Smooth muscle cell of the brain vasculature (primary cell): ENCODE measurements at regions not wholly inside any gene's neighbourhood (a gene's known extent, or its start where the extent isn't known, plus 50 kb on each side); places are given as distances from the start of the nearest gene placed in this dataset.

Experiments
- DNase-seq: peaks from one replicate; pipeline ENCODE4 v3.0.0-alpha.2; 2012; ENCODE audit warnings: low read depth, low spot score

GRCh38 chr2:161017780-161018470, 142.3 kb upstream of the TANK start:
- no peak for DNase-seq

GRCh38 chr2:161019311-161019710, 140.9 kb upstream of the TANK start:
- DNase-seq: no peak

- no peak for DNase-seq
These were observed 139.8 kb upstream of the TANK start for GRCh38 chr2:161020437-161020836.

- no peak for DNase-seq
These were observed 131.6 kb upstream of the TANK start for GRCh38 chr2:161028581-161028980.

GRCh38 chr2:161029321-161029720, 130.9 kb upstream of the TANK start:
- DNase-seq: no peak

GRCh38 chr2:161030260-161031063, 129.8 kb upstream of the TANK start:
- peak; percentile 50 for DNase-seq

GRCh38 chr2:161031511-161031910, 128.7 kb upstream of the TANK start:
- DNase-seq: no peak

GRCh38 chr2:161032635-161033034, 127.6 kb upstream of the TANK start:
- no peak for DNase-seq

- DNase-seq: no peak
These were observed 127.1 kb upstream of the TANK start for GRCh38 chr2:161033059-161033660.

GRCh38 chr2:161036926-161037325, 123.3 kb upstream of the TANK start:
- DNase-seq: no peak

- no peak for DNase-seq
These were observed 121.2 kb upstream of the TANK start for GRCh38 chr2:161039071-161039470.

GRCh38 chr2:161041356-161041755, 118.9 kb upstream of the TANK start:
- DNase-seq: no peak

- no peak for DNase-seq
These were observed 117.1 kb upstream of the TANK start for GRCh38 chr2:161042990-161043625.

GRCh38 chr2:161044095-161044865, 115.9 kb upstream of the TANK start:
- no peak for DNase-seq

- no peak for DNase-seq
These were observed 115.3 kb upstream of the TANK start for GRCh38 chr2:161044921-161045320.

GRCh38 chr2:161045726-161046125, 114.5 kb upstream of the TANK start:
- no peak for DNase-seq

- no peak for DNase-seq
These were observed 113.4 kb upstream of the TANK start for GRCh38 chr2:161046876-161047275.

- no peak for DNase-seq
These were observed 111.9 kb upstream of the TANK start for GRCh38 chr2:161048317-161048716.

GRCh38 chr2:161049559-161049958, 110.7 kb upstream of the TANK start:
- DNase-seq: no peak

GRCh38 chr2:161052214-161052613, 108.0 kb upstream of the TANK start:
- DNase-seq: no peak

GRCh38 chr2:161055289-161055688, 104.9 kb upstream of the TANK start:
- no peak for DNase-seq

GRCh38 chr2:161059388-161059787, 100.8 kb upstream of the TANK start:
- no peak for DNase-seq
